Urothelium cell line (cell line): ENCODE measurements at regions not wholly inside any gene's neighbourhood (a gene's known extent, or its start where the extent isn't known, plus 50 kb on each side); places are given as distances from the start of the nearest gene placed in this dataset.

Experiments used
- DNase-seq: peaks from one replicate; pipeline ENCODE4 v3.0.0; 2011; ENCODE audit warnings: low spot score, mixed read lengths
- FAIRE-seq: peaks from 2 replicates; lab custom pipeline; 2011; peaks lifted over from hg19 to GRCh38; lab: Jason Lieb, UNC

DNA sequence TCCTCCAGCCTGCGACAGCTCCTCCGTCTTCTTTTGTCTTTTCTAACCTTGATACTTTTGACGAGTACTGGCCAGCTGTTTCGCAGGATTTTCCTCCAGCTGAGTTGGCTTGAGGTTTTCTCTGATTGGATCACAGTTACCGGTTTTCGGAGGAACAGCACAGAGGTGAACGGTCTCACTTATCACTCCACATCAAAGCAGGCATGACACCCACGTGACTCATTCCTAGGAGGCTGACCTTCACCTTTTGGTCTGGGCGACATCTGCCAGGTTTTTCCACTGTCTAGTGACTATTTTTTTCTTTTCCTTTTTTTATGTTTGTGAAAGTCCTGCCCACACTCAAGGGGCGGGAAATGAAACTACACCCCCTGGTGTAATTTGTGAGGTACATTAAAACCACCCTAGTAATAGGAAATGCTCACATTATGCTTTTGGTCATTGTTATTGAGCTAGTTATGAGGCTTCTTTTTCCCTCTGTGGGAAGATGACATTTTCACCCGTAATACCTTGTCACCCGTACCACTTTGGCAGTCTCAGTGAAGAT lies 319.2 kb downstream of the GADD45G start:
- FAIRE-seq (no peak), DNase-seq (peak; percentile 66)

DNA sequence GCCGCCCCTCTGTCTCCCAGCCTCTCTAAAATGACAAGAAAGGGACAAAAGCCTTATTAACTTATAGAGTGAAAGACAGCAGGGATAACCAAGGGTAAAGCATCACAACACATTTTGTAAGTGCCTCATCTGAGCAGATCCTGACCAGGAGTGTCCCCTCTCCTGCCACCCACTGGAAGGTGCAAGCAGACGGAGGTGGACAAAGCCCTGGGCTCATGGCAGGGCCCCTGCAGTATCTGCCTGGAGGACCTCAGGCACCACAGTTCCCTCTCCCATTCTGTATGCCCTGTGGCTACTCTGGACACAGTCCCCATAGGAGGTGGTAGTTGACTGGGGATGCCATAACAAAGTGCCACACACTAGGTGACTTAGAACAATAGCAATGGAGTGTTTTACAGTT lies 319.8 kb downstream of the GADD45G start:
- FAIRE-seq (no peak), DNase-seq (no peak)

DNA sequence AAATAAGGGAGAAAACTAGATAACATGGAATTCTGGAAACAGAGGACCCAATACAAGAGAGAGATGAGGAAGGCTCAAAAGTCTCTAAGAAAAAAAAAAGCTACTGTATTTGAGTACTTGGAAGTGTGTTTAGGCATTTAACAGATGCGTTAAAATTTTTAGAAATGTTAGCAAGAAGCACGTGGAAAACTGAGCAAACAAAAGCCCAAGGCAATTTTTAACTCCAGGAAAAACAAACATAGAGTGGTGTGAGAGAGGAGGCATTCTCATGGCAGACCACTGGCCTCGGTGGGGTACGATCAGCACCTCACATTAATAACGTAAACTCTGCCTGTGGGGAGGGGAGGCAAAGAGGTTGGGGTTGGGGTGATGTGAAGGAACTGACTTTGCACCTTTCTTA lies 321.4 kb downstream of the GADD45G start:
- DNase-seq (no peak), FAIRE-seq (no peak)

DNA sequence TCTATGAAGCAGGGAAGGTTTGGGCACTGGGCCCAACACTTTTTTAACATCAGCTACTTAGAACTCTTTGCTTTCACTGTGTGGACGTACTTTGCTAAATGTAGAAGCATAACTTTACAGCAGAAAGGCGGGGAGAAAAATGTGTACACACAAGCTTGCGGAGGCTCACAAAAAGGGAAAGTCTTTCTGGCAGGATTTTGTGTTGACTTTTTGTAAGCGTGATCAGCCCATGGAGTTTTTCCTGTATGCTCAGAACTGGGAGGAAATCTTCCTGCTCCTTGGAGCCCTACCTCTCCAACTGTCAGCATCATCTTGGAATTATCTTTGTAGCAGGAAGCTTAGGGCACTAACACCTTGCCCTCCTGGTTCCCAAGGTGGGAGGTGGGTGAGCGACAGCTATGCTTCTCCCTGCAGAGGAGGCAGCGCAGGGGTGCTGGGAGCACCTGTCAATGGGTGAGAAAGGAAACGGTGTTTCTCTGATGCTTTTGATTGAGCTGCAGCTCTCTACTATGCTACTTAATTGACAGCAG lies 321.9 kb downstream of the GADD45G start:
- DNase-seq (no peak), FAIRE-seq (no peak)

DNA sequence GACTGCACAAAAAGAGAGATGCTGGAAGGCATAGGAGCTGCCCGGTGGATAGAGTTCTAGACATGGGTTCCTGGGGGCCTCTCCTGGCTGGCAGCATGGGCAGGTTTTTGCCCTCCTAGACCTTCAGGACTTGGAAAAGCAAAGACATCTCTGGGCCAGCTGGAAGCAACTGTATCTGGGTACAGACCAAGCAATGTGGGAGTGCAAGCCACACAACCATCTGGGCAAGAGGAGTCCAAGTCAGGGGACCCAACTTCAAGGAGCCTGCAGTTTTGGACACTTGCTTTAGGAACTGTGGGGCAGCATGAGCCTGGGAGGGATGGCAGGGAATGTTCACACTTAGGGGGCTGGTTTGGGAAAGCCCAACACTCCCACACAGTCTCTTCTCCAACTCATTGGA lies 323.3 kb downstream of the GADD45G start:
- FAIRE-seq, result no peak
- DNase-seq, result no peak

DNA sequence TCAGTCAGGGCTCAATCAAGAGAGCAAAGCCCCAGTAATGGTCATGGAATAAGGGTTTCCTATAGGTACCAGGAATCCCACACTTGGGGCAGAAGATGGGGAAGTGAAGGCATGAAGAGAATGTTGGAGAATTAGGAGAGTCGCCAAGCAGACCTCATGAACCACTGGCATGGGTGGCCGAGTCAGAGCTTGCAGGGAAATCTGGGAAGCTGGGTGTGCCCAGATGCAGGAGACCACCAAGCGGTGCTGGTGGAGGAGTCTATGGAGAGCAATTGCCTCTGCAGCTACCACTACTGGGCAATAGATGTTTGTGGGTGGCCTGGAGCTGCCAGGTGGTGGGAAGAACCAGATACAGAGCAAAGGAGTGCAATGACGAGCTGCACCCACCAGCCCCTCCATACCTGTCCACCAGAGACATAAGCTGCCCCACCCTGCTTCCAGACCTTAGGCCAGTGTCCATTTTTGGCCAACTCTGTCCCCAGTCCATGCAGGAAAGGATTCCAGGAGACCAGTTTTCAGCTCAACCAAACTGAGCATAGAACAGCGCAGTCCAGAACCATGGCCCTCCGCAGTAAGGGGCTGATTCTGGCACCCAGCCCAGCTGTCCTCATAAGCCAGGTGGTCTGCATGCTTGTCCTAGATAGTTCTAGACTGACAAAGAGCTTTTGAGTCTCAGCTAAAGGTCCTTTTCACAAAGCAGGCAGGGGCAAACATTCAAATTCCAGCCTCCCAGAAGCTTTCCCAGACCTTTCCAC lies 323.9 kb downstream of the GADD45G start:
- DNase-seq (no peak), FAIRE-seq (no peak)

DNA sequence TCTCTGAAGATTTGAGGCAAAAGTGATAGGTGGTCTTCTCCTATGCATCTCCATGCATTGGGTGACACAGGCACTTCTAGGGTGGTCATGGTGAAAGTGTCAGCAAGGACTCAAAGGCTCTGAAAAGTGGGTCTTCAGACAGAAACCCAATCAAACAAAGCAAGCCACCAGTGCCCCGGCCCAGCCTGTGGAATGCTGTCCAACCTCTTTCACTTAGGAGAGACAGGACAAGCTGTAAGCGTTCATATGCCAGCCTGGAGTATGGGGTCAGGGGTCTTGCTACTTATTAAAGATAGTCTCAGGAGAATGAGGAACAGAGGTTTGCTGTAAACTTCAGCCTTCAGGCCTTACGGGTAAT lies 324.5 kb downstream of the GADD45G start:
- DNase-seq (no peak), FAIRE-seq (no peak)

DNA sequence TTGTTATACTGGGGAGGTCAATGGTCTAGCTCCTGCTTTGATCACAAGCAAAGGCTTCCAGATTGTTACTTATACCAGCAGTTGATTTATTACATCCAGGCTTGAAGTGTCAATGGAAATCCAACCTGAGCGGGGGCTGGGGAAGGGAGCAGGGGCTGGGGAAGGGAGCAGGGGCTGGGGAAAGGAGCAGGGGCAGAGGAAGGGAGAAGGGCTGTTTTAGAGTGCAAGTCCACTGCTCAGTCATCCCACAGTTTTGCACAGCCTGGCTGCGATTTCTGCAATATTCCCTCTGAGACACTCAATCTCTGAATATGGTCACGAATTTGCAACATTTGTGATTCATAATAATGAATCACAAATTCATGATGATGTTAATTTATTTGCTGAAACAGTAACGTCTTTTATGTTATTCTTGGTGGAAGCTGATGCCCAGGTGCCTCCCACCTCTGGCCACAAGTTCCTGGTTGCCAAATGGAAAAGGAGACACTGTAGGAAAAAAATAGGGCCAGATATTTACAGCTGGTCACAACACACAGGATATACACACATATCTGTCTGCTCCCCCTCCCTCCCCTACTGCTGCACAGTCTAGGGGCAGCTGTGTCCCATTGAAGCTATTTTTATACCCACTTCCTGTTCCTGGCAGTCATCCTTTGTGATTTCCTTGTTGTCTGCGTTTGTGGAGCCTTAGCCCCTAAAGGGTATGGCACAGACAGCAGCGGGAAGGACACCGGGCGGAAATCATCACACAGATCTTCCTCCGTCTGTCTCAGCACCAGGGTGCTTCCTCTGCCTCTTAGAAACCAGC lies 325.1 kb downstream of the GADD45G start:
- peak; percentile 67 for DNase-seq
- FAIRE-seq, result no peak

DNA sequence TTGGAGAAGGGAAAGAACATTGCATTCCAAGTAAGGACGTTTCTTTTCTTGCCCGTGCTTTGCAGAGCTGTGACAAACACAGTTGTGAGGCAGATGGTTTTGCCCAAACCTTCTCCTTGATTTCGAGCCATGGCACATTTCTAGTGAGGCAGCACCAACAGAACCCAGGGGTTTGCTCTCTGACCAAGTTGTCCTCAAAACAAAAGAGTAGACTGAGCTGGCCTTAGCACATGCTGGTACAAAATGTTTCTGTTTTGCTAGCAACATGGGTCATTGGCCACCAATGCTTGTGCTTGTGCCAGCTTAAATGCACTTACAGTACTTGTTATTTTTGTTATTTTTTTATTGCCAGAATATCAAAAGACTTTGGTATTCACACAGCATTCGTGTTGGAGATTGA lies 328.8 kb downstream of the GADD45G start:
- DNase-seq (no peak), FAIRE-seq (no peak)

DNA sequence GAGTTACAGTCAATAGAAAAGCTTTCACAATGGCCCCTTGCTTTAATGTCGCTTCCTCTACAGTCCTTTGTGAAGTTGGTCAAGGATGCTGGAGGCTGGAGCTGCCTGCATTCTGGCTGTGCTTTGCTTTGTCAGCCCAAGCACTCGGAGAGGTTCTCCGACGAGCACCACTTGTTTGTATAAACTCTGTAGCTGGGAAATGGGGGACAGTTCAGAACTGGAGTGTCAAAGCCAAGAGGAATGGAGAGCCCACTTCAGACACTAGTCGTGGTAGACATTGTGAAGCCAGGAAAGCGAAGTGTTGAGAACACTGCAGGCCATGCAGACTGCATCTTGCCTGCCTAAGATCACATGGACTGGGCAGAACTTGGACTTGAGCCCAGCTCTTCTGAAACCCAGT lies 330.3 kb downstream of the GADD45G start:
- FAIRE-seq (no peak), DNase-seq (no peak)

DNA sequence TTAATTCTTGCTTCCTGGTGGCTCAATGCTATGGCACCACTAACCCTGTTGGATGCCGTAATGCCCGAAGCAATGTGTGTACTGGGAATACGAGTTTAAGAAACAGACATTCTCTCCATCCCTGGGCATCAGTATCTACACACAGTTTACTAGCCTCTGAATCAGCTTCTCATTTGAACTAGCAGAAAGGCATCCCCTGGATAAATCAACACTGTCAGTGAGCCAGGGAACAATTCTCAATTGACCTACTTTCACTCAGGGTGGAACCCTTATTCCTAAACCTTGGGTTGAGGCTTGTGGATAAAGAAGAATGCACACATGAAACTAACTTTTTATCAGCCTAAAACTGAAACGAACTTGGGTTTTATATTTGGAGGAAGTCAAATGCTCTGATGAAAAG lies 331.0 kb downstream of the GADD45G start:
- no peak for DNase-seq
- no peak for FAIRE-seq

DNA sequence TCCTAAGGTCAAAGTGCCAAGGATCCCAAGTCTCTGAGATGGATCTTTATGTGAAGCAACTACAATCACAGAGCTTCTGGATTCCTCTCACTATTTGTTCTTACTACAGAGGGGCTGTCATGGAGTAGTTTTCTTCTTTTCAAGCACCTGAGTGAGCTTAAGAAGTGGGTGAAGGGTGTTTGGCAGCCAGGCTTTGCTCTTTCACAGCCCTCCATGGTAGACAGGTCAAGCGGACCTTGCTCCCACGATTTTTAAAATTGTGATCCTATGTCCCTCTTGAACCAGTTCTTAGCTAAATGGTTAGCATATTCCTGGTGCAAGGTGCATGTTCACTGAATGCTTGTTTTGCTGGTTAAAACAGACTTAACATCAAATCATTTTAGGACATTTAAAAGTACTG lies 332.2 kb downstream of the GADD45G start:
- no peak for FAIRE-seq
- no peak for DNase-seq

DNA sequence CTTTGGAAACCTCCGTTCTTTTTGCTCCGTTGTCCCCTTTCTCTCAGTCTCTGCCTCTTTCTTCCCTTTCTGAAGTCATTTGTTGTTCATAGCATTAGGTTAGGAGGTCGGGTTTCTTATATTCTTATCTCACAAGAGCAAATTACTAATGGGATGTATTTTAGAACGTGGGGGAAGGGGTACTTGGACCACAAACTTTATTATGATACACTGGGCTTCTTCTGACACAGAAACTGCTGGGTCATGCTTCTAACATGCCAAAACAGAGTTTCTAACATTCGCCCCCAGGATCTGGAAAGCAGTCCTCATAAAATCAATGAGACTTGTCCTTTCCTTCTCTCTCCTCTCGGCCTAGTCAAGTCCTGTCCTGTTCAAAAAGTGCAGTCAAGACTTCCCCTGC lies 334.4 kb downstream of the GADD45G start:
- DNase-seq (no peak), FAIRE-seq (no peak)

DNA sequence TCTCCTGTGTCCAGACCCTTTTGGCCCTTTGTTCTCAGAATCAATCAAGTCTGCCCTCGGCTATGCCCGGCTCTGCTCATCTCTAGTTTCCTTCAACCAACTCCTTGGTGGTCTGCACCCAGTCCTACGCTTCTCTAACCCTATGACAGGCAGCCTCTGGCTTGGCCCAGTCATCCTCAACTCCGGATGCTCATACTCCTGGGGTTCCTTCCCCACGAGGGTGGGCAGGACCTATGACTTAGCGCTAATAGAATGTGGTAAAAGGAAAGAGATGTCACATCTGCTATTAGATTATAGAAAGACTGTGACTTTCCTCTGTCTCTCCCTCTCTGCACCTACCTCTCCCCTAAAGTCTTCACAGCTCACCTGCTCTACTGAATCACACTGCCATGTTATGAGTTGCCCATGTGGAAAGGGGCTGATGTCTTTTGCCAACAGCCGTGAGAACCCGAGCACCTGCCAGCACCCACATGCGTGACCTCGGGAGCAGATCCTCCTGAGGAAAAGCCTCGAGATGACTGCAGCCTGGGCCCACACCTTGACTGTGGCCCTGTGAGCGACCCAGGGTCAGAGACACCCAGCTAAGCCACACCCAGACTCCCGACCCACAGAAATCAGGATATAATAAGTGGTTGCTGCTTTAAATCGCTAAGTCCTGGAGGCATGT lies 334.9 kb downstream of the GADD45G start:
- FAIRE-seq (no peak), DNase-seq (no peak)

DNA sequence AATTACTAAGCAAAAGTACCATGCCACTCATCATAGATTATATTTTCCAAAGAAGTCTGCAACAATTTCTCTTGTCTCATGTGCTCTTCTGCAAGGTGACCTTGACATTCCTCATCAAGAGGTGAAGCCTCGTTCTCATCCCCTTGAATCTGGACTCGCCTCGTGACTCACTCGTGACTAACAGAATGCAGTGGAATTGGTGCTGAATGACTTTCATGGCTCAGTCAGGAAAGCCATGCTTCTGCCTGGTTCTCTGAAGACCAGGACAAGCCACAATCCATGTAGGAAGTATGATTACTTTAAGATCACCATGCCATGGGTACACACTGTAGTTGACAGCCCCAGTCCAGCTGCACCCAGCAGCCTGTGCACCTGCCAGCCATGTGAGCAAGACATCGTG lies 335.8 kb downstream of the GADD45G start:
- peak; percentile 46 for DNase-seq
- FAIRE-seq, result peak; percentile 48

DNA sequence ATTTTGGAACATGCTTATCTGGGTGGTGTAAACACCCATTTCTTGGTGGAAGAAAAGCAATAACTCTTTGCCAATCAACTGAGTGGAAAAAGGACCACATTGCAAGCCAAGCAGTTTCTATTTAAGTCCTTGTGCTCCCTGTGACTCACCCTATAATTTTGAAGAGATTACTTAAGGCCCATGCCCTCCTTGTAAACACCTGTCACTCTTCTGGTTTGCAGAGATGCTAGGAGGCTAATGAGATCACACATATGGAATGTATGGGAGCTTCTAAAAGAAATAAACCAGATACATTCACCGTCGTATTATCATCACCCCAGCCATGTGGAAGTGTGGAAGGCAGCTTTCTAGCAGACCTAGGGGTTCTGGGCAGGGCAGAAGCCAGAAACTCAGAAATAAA lies 337.1 kb downstream of the GADD45G start:
- FAIRE-seq (no peak), DNase-seq (peak; percentile 87)

DNA sequence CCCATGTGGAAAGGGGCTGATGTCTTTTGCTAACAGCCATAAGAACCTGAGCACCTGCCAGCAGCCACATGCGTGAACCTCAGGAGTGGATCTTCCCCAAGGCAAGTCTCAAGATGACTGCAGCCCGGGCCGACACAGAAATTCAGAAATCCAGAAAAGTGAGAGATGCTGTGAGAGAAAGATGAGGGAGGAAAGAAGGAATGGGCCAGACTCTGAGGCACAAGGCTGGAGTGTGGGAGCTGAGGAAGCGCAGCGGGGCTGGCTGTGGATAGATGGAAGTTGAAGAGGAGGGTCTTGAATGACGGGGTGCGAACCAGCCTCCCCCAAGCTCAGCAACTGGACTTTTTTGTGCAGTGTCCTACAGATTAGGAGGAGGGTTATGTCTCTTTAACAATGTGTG lies 337.8 kb downstream of the GADD45G start:
- no peak for FAIRE-seq

DNA sequence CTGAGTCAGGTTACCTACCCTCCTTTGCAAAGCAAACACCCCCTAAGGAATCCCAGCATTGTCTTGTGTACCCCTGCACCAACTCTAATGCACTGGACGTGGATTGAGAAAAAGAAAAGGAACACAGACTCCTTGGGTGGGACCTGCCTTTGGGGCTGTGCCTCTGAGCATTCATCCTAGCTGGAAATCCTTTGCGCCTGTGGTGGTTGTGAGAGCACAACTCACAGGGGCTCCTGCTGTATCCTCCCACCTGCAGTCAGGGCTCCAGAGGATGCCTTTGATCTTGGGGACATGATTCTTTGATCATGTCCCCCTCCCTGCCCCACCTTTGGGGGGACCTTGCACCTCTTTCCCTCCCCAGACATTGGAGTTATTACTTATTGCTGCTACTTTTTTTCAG lies 338.5 kb downstream of the GADD45G start:
- DNase-seq (no peak), FAIRE-seq (no peak)

More for the DNA sequence above, 337.8 kb downstream of the GADD45G start:
- no peak for DNase-seq

DNA sequence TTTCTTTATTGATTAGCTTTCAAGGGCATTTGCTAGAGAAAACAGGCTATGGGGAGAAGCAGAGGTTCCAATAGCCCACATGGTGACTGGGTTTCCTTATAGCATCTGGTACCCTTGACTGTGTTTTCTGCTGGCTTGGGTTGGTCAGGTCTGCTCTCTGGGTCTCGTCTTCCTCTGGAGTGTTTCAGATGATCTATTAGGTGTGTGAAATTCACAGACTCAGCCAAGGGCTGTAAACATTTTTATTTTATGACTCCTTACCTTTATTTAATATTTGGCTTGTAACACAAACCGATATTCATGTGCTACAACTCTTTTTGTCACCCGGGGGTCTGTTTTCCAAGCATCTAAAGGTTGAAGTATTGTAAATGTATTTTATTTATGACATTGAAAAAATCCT lies 338.9 kb downstream of the GADD45G start:
- DNase-seq, result no peak
- FAIRE-seq, result no peak

DNA sequence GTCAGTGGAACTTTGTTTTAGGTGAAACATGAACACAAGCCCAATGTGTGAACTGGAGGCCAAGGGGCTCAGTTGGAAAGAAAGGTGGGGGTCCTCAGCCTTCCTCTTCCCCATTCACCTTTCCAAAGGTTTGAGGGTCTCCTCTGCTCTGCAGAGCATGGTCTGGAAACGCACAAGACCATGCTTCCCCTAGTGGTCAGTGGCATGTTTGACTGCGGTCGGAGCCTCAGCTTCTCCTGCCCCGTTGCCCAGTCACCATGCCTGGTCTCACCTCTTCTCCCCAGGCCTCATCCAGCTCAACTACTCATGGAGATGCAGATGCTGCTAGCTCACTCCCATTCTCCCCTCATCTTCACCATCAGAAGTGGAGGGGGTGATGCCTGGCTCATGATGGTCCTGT lies 340.3 kb downstream of the GADD45G start:
- DNase-seq, result no peak
- FAIRE-seq, result no peak

DNA sequence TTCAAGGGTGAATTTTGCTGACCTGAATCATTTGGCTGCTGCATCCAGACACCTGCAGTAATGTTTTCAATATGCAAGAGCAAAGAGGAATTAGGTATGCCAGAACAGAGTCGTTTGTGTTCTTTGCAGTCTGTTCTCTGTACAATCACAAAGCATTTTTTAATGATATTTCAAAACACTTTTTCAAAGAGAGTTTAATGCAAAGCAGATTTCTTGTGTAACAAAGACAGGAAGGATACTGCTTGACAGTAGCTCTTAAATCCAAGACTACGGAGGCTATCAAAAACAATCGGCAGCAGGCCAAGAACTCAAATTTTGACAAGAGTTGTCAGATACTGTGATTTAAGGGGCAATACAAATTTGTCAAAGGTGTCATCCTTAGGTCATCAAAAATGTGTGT lies 341.9 kb downstream of the GADD45G start:
- DNase-seq (no peak), FAIRE-seq (no peak)
